ENCODE measurements at regions not wholly inside any gene's neighbourhood (a gene's known extent, or its start where the extent isn't known, plus 50 kb on each side); places are given as distances from the start of the nearest gene placed in this dataset.

DNA sequence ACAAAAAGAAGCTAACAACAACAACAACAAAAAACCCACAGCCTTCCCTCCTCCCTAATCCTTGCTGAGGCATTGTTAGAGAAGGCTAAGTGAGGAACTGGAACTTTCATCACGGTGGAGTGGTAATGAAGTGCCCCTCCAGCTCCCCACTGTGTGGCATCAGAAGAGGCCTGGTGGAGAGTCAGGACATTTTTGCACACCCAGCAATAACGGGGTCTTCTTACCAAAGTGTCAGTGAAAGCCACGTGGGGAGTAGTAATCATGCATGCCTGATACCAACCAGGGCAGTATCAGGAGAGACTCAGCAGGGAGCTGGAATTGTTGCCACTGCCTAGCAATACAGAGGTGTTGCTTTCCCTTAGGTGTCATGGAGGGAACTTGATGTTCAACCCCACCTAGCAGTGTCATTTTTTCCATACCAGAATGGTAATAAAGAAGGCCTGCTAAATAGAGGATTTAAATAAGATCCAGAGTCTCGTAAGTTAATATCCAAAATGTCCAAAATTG, 299.7 kb upstream of the RGS6 start:
- H3K4me3 ChIP-seq (ENCODE audit: low read length), result no peak overlapping the region
- no peak for DNase-seq (ENCODE audit: low read depth)
- TF ChIP-seq, protein P1, sequence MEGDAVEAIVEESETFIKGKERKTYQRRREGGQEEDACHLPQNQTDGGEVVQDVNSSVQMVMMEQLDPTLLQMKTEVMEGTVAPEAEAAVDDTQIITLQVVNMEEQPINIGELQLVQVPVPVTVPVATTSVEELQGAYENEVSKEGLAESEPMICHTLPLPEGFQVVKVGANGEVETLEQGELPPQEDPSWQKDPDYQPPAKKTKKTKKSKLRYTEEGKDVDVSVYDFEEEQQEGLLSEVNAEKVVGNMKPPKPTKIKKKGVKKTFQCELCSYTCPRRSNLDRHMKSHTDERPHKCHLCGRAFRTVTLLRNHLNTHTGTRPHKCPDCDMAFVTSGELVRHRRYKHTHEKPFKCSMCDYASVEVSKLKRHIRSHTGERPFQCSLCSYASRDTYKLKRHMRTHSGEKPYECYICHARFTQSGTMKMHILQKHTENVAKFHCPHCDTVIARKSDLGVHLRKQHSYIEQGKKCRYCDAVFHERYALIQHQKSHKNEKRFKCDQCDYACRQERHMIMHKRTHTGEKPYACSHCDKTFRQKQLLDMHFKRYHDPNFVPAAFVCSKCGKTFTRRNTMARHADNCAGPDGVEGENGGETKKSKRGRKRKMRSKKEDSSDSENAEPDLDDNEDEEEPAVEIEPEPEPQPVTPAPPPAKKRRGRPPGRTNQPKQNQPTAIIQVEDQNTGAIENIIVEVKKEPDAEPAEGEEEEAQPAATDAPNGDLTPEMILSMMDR (conservative IDR thresholded peaks at IDR 0.05; ENCODE audit: low read length), result no peak

DNA sequence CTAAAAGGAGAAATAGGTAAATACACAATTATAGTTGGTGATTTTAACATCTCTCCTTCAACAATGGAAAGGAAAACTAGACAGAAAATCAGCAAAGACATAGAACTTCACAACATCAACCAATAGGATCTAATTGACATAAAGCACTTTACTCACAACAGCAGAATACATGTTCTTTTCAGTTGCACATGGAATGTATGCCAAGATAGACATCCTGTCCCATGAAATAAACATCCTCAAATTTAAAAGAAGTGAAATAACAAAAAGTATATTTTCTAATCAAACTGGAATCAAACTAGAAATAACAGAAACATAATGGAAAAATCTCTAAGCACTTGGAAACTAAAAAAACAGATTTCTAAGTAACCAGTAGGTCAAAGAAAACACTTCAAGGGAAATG, 296.2 kb upstream of the RGS6 start:
- TF ChIP-seq, protein P1 (conservative IDR thresholded peaks at IDR 0.05; ENCODE audit: low read length), result no peak
- no peak for DNase-seq (ENCODE audit: low read depth)
- no peak overlapping the region for H3K4me3 ChIP-seq (ENCODE audit: low read length)

DNA sequence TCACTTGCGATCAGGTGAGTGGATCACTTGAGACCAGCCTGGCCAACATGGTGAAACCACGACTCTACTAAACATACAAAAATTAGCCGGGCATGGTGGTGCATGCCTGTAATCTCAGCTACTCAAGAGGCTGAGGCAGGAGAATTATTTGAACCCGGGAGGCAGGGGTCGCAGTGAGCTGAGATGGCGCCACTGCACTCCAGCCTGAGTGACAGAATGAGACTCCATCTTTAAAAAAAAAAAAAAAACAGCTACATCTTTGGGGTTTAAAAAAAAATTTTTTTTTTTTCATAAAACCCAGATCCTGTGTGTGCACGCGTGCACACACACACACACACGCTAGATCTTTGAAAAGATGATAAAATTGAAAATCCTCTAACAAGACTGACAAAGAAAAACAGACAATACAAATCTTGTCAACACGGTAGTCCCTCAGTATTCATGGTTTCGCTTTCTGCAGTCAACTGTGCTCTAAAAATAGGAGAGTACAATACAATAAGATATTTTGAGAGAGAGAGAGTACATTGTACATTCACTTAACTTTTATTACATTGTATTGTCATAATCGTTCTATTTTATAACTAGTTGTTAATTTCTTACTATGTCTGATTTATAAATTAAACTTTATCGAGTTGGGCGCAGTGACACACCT, 295.3 kb upstream of the RGS6 start:
- no peak for DNase-seq (ENCODE audit: low read depth)
- TF ChIP-seq, protein P1 (conservative IDR thresholded peaks at IDR 0.05; ENCODE audit: low read length), result no peak
- no peak overlapping the region for H3K4me3 ChIP-seq (ENCODE audit: low read length)

DNA sequence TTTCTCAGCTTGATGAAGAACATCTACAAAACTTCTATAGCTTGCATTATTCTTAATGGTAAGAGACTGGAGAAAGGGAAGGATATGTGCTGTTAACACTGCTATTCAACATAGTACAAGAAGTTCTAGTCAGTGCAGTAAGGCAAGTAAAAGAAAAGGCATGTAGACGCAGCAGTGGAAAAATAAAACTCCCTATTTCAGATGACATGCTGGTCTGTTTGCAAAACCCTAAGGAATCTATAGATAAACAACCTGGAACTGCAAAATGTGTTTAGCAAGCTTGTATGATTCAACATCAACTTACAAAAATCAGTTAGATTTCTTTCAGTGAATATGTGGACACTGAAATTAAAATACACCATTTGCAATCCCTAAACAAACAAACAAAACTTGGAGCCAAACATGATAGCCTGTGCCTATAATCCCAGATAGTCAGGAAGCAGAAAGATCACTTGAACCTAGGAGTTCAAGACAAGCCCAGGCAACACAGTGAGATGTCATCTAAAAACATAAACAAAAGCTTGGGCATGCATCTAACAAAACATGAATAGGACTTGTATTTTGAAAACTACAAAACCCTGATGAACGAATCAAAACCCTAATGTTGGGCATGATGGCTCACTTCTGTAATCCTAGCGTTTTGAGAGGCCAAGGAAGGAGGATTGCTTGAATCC, 293.6 kb upstream of the RGS6 start:
- H3K4me3 ChIP-seq (ENCODE audit: low read length), result no peak overlapping the region
- TF ChIP-seq, protein P1 (conservative IDR thresholded peaks at IDR 0.05; ENCODE audit: low read length), result no peak
- DNase-seq (ENCODE audit: low read depth), result no peak

DNA sequence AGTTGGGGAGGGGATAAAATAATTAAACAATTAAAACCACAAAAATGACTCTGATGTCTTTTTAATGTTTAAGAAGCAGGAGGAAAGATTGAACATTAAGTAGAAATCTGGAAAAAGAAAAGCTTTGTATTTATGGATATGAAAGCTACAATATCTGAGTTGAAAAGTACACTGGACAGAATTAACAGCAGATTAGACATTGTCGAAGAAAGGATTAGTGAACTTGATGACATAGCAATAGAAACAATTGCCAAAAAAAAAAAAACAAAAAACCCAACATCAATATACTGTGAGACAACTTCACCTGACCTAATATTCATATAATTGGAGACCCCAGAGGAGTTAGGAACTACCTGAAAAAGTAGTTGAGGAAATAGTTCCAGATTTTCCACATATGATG, 289.5 kb upstream of the RGS6 start:
- TF ChIP-seq, protein P1 (conservative IDR thresholded peaks at IDR 0.05; ENCODE audit: low read length), result no peak
- no peak for DNase-seq (ENCODE audit: low read depth)
- H3K4me3 ChIP-seq (ENCODE audit: low read length), result no peak overlapping the region

DNA sequence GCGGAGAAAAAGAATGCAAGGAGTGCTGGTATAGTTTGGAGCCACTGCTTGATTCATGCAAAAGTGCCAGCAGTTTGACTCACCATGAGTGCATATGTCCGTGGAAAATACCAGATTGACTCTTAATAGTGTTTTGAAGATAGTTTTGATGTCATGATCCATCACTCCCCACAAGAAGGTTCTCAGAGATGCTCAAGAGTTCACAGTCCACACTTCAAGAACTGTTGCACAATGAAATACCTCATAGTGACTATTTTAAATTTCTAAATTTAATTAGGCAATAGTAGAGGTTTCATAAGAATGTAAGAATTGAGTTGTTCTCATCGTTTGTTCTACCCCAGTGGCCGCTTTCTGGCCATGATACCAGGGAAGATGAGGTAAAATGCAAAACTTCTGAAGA, 286.6 kb upstream of the RGS6 start:
- TF ChIP-seq, protein P1 (conservative IDR thresholded peaks at IDR 0.05; ENCODE audit: low read length), result no peak

DNA sequence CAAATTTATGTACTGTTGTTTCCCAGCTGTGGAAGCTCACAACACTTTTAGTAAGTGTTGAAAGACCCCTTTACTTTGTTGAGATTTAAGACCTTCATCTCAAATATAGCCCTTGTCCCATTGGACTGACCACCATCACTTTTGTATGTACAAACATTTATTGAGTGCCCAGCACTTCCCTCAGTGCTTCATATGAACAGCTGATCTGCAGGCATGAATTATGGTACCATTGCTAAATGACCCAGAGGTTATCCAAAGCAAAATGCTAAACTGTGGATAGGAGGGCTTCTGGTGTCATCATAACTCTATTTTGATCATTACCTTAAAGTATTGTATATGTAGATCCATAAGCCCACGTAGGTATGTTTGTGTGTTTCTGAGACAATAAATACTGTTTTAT, 285.7 kb upstream of the RGS6 start:
- no peak for DNase-seq (ENCODE audit: low read depth)
- no peak overlapping the region for H3K4me3 ChIP-seq (ENCODE audit: low read length)
- TF ChIP-seq, protein P1 (conservative IDR thresholded peaks at IDR 0.05; ENCODE audit: low read length), result no peak

More for the DNA sequence above, 286.6 kb upstream of the RGS6 start:
- peak; percentile 89 for DNase-seq (ENCODE audit: low read depth)
- H3K4me3 ChIP-seq (ENCODE audit: low read length), result no peak overlapping the region
